Mesothelial cell of epicardium (in vitro differentiated cells): ENCODE measurements at regions not wholly inside any gene's neighbourhood (a gene's known extent, or its start where the extent isn't known, plus 50 kb on each side); places are given as distances from the start of the nearest gene placed in this dataset.

Source experiments
- DNase-seq, 2 experiments: peaks; one replicate each; pipeline ENCODE4 v3.0.0; 2021; ENCODE audit warnings: low spot score in 2 of 2; ENCODE audit not compliant: unreplicated experiment in 2 of 2
- H3K27ac Mint-ChIP-seq: 2 replicates; pipeline ENCODE4 v1.8.0; 2021; ENCODE audit warnings: mixed read lengths
- H3K27me3 Mint-ChIP-seq: 2 replicates; pipeline ENCODE4 v1.8.0; 2021; ENCODE audit warnings: low read depth, mixed read lengths
- H3K36me3 Mint-ChIP-seq: 2 replicates; pipeline ENCODE4 v1.8.0; 2021; ENCODE audit warnings: mixed read lengths
- H3K4me1 Mint-ChIP-seq: 2 replicates; pipeline ENCODE4 v1.8.0; 2021; ENCODE audit warnings: mixed read lengths
- H3K4me3 Mint-ChIP-seq: 2 replicates; pipeline ENCODE4 v1.8.0; 2021; ENCODE audit warnings: mild to moderate bottlenecking, moderate library complexity, mixed read lengths
- H3K9me3 Mint-ChIP-seq: 2 replicates; pipeline ENCODE4 v1.8.0; 2021; ENCODE audit warnings: mixed read lengths
- CTCF ChIP-seq: fragments of 200-600 bp; sonication (generic); IDR thresholded peaks from one replicate; pipeline ENCODE4 v1.5.0; 2021; ENCODE audit warnings: antibody characterized with exemption; ENCODE audit not compliant: unreplicated experiment

GRCh38 chr5:71862087-71862486, 143.0 kb downstream of the CARTPT start:
- peaks cover 5% of the 10 kb centered on the region for H3K9me3 Mint-ChIP-seq
- H3K4me3 Mint-ChIP-seq, result no peak overlapping the region

DNA sequence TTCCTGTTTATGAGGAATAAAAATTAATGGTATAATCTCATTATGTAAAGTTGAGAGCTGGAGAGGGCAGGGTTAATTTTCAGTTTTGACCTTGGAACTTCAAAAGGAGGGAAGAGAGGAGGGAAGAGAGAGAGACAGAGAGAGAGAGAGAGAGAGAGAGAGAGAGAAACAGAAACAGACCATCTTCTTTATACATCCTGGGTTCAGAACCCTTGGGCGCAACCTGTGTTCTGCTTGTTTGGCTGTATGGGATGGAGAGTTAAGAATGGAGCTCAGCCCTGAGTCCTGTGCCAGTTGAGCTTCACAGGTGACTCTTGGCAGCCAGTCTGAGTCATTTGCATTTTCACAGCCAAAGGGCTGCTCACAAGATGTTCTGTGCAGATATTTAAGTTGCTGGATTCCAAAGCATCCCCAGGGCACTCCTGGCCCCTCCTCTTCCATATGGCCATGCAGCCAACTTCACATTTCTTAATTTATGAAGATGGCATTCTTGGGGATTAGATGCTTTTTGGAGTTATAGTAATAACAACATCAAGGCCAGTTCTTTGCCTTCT, 143.5 kb downstream of the CARTPT start:
- no peaks in the 10 kb centered on the region for H3K36me3 Mint-ChIP-seq
- no peak overlapping the region for H3K4me3 Mint-ChIP-seq
- no peak overlapping the region for H3K27ac Mint-ChIP-seq
- TF ChIP-seq CTCF, result no peak
- H3K27me3 Mint-ChIP-seq, result no peaks in the 10 kb centered on the region
- H3K9me3 Mint-ChIP-seq, result peaks cover 5% of the 10 kb centered on the region
- no peak for DNase-seq
- H3K4me1 Mint-ChIP-seq, result peaks cover 4% of the 10 kb centered on the region

More at GRCh38 chr5:71862087-71862486, 143.0 kb downstream of the CARTPT start:
- DNase-seq, result no peak
- Mint-ChIP-seq H3K4me1 (peaks cover 4% of the 10 kb centered on the region), H3K27me3 (no peaks in the 10 kb centered on the region), H3K36me3 (no peaks in the 10 kb centered on the region), H3K27ac (no peak overlapping the region)
- no peak for TF ChIP-seq CTCF

DNA sequence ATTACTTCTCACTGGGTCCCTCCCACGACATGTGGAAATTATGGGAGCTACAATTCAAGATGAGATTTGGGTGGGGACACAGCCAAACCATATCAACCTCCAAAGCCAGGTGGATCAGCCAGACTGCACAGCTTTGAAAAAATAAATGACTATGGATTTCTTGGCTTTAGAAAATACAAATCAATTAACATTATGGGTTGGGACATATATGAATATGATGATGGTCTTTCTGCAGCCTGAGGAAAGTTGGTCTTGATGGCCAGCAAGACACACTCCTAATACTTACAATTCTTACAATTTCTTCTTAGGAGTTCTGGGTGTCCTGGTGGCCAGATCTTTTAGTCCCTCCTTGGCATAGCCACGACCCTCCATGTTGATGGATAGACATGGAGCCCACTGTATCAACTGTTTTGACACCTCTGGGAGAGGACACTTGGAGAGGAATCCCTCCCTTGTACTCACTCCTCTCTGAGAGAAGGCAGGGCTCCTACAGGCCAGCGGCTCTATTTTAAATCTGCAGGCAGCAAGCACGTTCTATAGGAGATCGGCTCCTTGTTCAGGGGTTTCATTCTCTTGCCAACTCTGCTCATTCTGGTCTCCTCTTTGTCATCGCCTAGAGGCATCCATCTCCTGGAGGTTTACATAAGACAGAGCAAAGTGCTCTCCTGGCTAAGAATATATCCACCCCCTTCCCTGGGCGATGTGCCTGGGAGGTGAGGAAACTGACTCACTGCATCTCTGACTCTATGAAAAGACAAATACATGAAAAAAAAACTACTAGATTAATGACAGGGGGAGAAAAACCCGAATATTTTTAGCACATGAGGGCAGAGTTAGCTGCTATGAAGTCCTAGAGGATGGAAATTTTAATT, 145.9 kb downstream of the CARTPT start:
- TF ChIP-seq CTCF, result no peak
- Mint-ChIP-seq H3K9me3 (peaks cover 6% of the 10 kb centered on the region), H3K36me3 (no peaks in the 10 kb centered on the region), H3K27ac (no peak overlapping the region), H3K4me3 (no peak overlapping the region), H3K4me1 (peaks cover 4% of the 10 kb centered on the region), H3K27me3 (no peaks in the 10 kb centered on the region)
- no peak for DNase-seq

DNA sequence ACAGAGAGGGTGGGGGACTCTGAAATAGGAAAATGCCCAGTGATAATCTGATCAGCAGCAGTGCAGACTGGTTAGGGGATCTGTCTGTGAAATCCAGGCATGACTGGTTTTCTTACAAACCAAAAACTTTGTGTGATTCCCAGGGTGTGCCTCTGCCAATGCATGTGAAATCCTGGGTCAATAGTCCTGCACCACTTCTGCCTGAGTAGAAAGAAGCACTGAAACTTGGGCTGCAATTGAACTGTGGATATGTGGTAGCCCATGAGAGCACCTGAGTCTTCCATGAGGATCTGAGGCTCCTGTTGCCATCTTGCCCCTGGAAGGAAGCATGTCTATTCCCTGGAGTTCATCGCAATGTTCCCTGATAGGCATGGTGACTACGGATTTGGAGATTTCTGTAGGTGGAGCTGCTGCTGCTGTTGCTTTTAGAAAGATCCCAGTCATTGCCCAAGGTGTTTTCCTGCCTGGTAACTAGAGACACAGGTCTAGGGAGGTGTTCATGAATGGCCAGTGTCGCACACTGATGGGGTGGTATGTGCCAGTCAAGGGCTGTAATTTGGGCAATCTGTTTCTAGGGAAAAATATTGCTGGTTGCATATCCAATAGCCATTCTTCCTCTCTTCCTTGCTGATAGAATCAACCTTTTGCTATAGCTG, 146.7 kb downstream of the CARTPT start:
- H3K27ac Mint-ChIP-seq, result no peak overlapping the region
- no peak overlapping the region for H3K4me3 Mint-ChIP-seq
- no peaks in the 10 kb centered on the region for H3K36me3 Mint-ChIP-seq
- H3K27me3 Mint-ChIP-seq, result no peaks in the 10 kb centered on the region
- peaks cover 9% of the 10 kb centered on the region for H3K9me3 Mint-ChIP-seq
- H3K4me1 Mint-ChIP-seq, result peaks cover 4% of the 10 kb centered on the region
- DNase-seq, result no peak
- no peak for TF ChIP-seq CTCF

GRCh38 chr5:71872311-71872864, 153.3 kb downstream of the CARTPT start:
- no peak overlapping the region for H3K4me3 Mint-ChIP-seq
- H3K27ac Mint-ChIP-seq, result no peak overlapping the region
- DNase-seq, result no peak
- H3K9me3 Mint-ChIP-seq, result peaks cover 13% of the 10 kb centered on the region
- no peaks in the 10 kb centered on the region for H3K36me3 Mint-ChIP-seq
- H3K4me1 Mint-ChIP-seq, result peaks cover 14% of the 10 kb centered on the region
- TF ChIP-seq CTCF, result no peak
- H3K27me3 Mint-ChIP-seq, result no peaks in the 10 kb centered on the region
